Glutamatergic neuron (in vitro differentiated cells): ENCODE measurements at regions not wholly inside any gene's neighbourhood (a gene's known extent, or its start where the extent isn't known, plus 50 kb on each side); places are given as distances from the start of the nearest gene placed in this dataset.

Experiments
- DNase-seq: peaks from one replicate; pipeline ENCODE4 v3.0.0; 2022
- H3K27ac Mint-ChIP-seq: one replicate; pipeline ENCODE4 v1.8.0; 2020; ENCODE audit warnings: mild to moderate bottlenecking, mixed read lengths, inconsistent platforms; ENCODE audit not compliant: unreplicated experiment
- H3K27me3 Mint-ChIP-seq: one replicate; pipeline ENCODE4 v1.8.0; 2020; ENCODE audit warnings: mild to moderate bottlenecking, moderate library complexity, mixed read lengths, inconsistent platforms; ENCODE audit not compliant: unreplicated experiment
- H3K36me3 Mint-ChIP-seq: one replicate; pipeline ENCODE4 v1.8.0; 2020; ENCODE audit warnings: mild to moderate bottlenecking, mixed read lengths, inconsistent platforms; ENCODE audit not compliant: unreplicated experiment
- H3K4me1 Mint-ChIP-seq: one replicate; pipeline ENCODE4 v1.8.0; 2020; ENCODE audit warnings: mild to moderate bottlenecking, low read depth, mixed read lengths, inconsistent platforms; ENCODE audit not compliant: unreplicated experiment
- H3K4me3 Mint-ChIP-seq: one replicate; pipeline ENCODE4 v1.8.0; 2020; ENCODE audit warnings: mild to moderate bottlenecking, mixed read lengths, inconsistent platforms; ENCODE audit not compliant: unreplicated experiment
- H3K9me3 Mint-ChIP-seq: one replicate; pipeline ENCODE4 v1.8.0; 2020; ENCODE audit warnings: mild to moderate bottlenecking, moderate library complexity, mixed read lengths, inconsistent platforms; ENCODE audit not compliant: unreplicated experiment
- CTCF ChIP-seq: fragments of 200-600 bp; sonication (generic); IDR thresholded peaks from one replicate; pipeline ENCODE4 v1.5.0; 2021; ENCODE audit not compliant: partially characterized antibody, unreplicated experiment

- Mint-ChIP-seq H3K4me1 (no peaks in the 10 kb centered on the region), H3K9me3 (no peaks in the 10 kb centered on the region), H3K36me3 (no peaks in the 10 kb centered on the region), H3K4me3 (no peak overlapping the region), H3K27me3 (no peaks in the 10 kb centered on the region), H3K27ac (no peak overlapping the region)
- TF ChIP-seq CTCF: no peak
- no peak for DNase-seq
Observed at GRCh38 chr4:69044247-69044646, 52.0 kb upstream of the UGT2B7 start.
